ENCODE measurements at regions not wholly inside any gene's neighbourhood (a gene's known extent, or its start where the extent isn't known, plus 50 kb on each side); places are given as distances from the start of the nearest gene placed in this dataset.
"Not testable (repeated sequence)": the region's sequence is repeated elsewhere in the genome, so short reads cannot be mapped to it uniquely, and the experiment has no call there.

DNA sequence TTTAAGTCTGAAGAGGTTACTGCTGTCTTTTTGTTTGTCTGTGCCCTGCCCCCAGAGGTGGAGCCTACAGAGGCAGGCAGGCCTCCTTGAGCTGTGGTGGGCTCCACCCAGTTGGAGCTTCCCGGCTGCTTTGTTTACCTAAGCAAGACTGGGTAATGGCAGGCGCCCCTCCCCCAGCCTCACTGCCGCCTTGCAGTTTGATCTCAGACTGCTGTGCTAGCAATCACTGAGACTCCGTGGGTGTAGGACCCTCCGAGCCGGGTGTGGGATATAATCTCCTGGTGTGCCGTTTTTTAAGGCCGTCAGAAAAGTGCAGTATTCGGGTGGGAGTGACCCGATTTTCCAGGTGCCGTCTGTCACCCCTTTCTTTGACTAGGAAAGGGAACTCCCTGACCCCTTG, 499.3 kb upstream of the GRAMD2B start:
- DNase-seq (ENCODE audit: low read depth in 2 of 2): not testable (repeated sequence)

DNA sequence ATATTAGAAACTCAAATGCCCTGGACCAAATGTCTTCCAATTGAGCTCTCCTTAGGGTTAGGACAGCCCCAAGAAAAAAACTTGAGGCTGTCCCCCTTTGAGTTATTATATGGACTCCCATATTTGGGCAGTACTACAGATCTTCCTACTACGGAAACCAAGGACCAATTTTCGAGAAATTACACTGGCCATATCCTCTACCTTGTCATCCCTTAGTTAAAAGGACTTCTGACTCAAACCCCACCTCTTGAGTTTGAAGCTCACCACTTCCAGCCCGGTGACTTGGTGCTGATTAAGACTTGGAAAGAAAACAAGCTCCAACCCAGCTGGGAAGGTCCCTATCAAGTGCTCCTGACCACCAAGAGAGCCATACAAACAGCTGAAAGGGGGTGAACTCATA, 497.0 kb upstream of the GRAMD2B start:
- no peak for DNase-seq (ENCODE audit: low read depth in 2 of 2)

DNA sequence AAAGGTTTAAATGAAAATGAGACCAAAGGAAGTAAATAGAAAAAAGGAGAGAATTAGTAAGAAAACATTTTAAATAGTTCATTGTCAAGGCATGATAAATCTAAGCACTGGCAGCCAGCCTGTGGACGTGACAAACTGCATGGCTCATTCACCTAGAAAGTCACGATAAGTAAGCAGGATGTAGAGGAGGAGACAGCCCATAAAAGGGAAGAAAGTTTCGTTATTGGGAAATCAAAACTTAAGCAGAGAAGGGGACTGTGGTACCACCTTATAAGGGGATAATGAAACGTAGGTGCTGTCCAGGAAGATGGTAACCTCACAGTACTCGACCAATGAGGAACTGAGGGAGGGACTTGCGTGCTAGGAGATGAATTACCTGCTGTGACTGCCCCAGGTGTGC, 494.5 kb upstream of the GRAMD2B start:
- no peak for DNase-seq (ENCODE audit: low read depth in 2 of 2)

DNA sequence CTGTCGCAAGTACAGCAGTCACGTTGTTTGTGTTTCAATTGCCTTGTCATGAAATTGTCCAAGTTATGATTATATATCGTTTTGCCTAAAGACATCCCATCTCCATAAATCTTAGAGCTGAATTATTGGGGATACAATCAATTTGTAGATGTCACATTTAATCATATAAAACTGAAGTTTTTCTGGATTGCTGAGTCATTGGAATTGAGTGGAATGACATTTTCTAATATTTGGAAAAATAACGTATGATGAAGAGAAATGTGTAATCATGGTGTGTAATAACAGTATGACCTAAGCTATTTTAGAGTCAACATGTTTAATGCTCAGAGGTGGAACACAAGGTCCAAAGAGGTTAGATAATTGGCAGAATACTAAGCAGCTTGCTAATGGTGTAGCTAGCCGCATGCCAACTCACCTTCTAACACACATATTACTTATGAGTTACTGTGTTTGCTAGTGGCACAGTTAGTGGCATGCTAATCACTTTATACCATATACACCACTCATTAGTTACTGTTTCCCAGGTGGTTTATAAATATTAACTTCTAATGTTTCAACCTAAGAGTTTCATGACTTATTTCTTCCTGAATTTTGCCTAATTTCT, 473.1 kb upstream of the GRAMD2B start:
- no peak for DNase-seq (ENCODE audit: low read depth in 2 of 2)

DNA sequence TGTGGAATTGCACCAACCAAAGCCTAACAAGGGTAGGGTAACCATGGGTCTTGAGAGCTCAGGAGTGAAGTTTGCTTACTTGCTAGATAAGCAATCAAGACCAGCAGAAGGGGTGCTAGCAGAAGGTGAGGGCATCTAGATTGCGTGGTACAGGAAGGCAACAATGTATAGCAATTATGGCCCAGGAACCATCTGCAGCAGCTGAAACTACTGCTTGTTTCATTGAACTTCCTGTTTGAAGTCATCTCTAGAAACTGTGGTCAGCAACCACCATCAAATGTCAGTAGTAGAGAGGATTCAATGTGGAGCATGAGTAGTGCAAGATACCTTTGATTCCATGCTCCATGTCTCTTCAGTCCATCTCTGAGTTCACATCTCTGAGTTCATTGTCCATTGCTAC, 462.1 kb upstream of the GRAMD2B start:
- no peak for DNase-seq (ENCODE audit: low read depth in 2 of 2)

DNA sequence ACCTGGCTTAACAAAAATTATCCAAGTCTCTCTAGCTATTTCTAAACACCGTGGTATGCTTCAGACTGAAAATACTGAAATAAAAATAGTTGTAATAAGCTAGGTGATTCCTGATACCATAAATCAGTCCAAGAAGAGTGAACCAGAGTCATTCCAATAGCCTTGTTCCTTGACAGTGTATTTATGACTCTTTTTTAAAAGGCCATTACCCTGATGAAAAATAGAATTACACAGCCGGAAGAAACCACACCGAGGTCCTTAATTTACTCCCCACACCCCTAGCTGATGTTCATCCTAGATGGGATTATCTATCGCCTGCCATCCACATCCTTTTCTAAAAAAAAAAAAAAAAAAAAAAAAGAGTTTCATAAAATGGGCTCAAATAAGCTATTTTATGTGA, 457.6 kb upstream of the GRAMD2B start:
- no peak for DNase-seq (ENCODE audit: low read depth in 2 of 2)

DNA sequence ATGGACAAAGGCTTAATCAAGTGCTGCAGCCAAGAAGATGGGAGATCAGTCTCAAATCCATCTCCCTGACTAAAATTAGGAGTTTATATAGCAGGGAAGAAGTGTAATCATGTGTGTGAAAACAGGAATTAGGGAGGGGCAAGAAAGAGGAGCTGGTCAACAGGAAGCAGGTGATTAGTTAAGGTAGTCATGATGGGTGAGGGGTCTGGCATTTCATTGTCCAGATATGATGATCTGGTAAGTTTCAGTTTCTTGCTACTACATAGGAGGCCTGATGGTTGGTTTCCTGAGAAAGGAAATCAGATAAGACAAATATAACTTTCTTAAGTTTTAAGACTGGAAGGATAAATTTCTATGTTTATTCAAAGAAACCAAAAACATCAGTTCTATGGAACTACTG, 455.6 kb upstream of the GRAMD2B start:
- DNase-seq (ENCODE audit: low read depth in 2 of 2): no peak

DNA sequence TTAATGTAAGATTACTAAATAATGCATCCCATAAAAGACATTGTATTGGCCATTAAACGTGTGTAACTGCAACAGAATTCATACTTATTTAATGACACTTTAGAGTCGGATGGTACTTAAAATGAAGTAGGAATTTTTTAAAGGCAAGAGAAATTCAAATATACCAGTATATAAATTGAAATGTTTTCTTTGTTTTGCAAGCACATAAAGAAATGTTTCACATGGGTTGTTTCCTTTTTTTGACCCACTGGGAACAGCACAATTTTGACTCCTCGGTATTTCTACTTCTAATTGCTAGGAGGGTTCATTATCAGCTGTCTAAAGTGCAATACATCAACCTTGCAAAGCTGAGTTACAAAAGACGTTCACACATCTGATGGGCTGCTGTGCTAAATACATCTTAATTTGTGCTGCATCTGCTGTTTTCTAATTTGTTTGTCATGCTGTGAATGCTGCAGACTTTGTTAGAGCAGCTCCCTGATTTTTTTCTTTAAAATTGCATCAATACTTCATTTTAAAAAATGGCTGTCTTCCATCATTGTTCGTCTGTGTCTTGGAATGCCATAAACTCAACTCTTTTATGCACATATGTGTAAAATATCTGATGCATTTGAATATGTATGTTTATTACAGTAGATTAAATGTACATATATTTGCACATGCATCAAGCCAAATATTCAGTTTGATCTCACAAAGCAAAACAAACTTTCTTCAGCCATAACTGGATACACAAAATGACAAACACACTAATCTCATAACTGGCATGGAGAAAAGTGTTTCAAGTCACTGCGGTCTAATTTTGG, 454.0 kb upstream of the GRAMD2B start:
- DNase-seq (ENCODE audit: low read depth in 2 of 2): no peak

DNA sequence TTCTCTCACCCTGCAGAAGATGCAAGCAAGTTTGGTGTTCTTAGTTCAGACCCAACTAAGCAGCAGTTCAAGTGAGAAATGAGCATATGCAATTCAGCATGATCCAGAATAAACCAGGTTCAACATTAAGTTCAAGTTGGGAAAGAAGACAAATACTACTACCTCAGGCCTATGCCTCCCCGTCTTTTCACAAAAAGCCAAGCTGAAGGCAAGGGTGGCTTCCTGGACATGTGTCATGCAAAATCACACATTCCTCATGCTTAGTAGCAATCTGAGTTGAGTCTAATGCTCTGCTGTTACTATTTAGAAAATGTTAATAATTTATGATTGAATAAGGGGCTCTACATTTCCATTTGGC, 453.4 kb upstream of the GRAMD2B start:
- DNase-seq (ENCODE audit: low read depth in 2 of 2): no peak

DNA sequence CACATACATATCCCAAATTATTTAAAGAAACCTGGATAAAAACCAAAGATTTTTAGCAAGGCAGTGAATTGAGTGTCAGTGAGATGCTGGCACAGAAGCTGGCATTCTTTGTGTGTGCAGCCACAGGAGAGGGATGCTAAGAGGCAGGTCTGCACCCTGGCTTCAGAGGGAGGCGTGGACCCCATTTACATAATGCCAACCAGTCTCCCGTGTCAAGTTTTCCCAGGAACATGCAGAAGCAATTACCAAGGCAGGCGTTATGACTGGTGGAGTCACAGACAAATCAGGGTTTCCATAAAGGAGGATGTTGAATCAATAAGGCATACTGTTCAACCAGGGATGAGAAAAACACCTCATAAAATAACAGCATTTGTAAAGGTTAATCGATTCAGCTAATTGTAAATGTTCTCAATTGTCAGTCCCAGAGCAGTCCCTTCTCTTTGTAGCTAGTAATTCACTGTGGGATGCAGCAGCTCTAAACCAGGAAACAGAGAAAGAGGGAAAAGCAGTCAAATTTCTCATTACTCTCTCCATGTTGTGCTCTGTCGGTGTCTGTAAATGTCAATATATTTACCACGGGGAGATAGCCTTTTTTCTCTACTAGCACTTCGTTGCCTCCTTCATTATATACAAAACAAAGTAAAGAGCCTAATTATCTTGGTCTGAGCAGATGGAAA, 452.4 kb upstream of the GRAMD2B start:
- DNase-seq (ENCODE audit: low read depth in 2 of 2): no peak

DNA sequence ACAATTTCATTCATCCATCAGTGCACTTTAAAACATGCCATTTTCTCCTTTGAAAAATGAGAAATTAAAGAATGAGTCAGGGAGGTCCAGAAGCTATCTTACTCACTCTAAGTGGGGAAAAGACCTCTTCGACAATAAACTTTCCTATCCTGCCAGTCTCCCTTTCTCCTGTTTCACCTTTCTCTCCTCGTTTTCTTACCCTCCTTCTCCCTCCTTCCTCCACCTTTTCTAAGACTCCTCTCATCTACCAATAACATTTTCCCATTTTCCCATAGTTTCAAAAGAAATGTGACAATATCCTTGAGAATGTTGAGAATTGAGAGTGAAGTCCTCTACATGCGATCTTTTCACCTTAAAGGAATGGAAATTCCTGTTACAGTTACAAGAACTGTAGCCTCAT, 450.5 kb upstream of the GRAMD2B start:
- no peak for DNase-seq (ENCODE audit: low read depth in 2 of 2)

DNA sequence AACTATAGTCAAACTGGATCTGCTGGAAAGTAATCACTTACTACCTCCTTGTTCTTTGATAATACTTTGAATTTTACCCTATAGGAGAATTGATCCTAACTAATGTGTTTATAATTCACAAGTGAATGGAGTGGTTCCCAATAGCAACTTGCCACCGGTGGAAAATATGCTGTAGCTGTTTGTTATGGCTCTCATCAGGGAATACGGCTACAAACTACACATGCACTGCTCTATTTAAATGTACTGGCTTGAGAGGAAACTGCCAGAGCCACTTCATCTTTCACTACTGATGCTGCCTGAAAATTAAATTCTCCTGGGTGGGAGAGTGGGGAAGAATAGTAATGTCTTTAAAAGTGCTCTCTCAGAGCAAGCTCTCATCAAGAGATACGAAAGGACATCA, 448.5 kb upstream of the GRAMD2B start:
- DNase-seq (ENCODE audit: low read depth in 2 of 2): no peak

DNA sequence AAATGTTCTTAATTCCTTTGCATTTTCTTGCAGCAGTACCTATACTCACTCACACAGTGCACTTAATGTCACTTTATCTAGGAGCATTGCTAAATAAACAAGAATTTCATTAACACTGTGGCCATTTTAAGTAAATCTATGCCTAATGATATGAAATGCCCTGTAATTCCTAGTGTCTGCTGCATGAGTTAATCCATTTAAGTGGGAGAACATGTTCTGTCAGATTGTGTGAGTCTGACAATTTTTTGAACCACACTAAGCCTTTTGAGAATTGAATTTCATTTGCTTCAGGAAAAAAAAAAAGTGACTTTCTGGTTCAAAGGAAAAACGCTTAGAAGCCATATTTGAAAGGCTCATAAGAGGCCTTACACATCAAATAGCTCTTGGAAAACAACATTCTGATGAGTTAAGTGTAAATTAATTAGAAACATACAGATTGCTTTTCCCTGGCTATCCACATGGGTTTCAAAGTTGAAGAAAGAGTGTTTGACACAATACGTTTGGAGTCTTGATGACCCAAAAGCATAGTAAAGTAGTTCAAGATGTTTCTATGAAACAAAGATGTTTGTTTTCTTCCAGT, 446.7 kb upstream of the GRAMD2B start:
- DNase-seq (ENCODE audit: low read depth in 2 of 2): no peak

DNA sequence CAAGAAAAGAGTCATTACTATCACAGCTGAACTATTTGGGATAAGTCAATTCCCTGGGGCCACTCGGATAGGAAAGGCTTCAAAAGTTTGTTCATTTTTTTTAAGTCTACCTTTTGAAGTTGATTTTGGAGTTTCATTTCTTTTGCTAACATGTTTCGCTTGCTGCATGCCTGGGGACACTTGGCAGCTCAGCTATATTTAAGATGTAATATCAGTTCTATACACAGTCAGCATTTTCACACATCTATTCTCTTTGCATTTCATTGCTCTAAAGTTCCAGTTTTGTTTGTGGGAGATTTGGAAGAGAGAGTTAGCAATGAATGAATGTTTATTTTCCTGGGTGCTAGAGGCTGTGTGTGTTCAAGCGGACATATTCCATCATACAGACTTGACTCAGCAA, 445.2 kb upstream of the GRAMD2B start:
- DNase-seq (ENCODE audit: low read depth in 2 of 2): no peak

DNA sequence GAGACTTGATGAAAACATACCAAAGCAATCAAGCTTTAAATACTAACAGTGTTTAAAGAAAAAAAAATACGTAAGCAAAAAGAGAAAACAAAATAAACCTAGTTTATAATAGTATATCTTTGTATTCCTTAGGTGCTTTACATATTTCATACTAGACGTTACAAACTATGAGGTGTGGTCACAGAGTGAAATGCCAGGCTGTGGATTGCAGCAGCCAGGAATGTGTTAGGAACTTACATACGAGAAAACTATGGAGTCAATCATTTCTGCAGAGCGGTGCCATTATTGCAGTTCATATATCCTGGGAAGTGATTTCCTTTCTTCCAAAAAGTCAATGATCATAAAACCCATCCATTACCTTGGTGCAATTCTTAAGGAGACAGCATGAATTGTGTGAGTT, 443.6 kb upstream of the GRAMD2B start:
- DNase-seq (ENCODE audit: low read depth in 2 of 2): no peak

DNA sequence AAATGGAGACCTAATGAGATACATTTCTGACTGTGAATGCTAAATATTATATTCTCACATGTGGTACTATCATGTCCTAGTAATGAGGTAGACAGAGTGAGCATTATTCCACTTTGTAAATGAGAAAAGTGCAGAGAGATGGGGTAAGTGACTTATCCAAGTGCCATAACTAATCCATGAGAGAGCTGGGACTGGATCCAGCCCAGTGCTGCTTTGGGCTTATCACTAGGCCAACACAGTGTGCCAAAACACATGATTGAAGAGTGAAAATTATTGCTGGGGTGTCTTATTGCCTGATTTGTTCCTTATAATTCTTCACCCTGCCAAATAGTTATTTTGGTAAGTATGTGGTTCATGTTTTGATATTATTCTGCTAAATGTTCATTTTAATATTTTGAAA, 442.2 kb upstream of the GRAMD2B start:
- DNase-seq (ENCODE audit: low read depth in 2 of 2): no peak

DNA sequence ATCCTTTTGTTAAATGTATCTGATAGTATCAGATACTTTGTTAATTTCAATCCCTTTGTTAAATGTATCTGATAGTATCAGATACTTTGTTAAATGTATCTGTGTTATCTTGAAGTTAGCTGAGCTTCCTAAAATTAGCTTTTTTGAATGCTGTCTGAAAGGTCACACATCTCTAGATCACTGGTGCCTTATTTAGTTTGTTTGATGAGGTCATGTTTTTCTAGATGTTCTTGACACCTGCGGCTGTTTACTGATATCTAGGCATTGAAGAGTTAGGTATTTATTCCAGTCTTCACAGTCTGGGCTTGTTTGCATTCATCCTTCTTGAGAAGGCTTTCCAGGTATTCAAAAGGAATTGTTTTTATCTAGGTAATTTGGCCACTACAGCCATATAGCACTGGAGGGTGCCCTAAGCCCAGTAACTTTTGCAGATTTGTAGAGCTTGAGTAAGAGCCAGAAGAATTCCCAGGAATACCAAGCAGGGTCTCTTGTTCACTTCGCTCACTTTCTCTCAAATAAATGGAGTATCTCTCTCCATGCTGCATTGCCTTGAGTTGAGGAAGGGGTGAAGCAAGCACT, 435.4 kb upstream of the GRAMD2B start:
- no peak for DNase-seq (ENCODE audit: low read depth in 2 of 2)

DNA sequence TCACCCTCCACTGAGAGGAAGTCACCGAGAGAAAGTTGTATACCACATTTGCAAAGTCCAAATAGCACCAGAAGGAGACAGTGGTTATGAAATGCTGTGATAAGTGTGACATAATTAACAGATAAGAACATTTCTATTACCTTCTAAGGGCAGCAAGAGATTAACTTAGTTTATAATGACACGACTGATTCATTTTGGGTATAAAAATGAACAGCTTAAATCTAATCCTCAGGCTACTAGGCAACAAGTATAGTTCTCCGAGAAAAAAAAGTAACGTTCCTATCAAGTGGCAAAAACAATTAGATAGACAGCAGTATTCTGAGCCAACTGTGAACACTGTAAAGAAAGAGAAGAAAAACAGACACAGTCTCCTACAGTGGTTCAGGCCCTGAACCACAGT, 431.2 kb upstream of the GRAMD2B start:
- no peak for DNase-seq (ENCODE audit: low read depth in 2 of 2)

DNA sequence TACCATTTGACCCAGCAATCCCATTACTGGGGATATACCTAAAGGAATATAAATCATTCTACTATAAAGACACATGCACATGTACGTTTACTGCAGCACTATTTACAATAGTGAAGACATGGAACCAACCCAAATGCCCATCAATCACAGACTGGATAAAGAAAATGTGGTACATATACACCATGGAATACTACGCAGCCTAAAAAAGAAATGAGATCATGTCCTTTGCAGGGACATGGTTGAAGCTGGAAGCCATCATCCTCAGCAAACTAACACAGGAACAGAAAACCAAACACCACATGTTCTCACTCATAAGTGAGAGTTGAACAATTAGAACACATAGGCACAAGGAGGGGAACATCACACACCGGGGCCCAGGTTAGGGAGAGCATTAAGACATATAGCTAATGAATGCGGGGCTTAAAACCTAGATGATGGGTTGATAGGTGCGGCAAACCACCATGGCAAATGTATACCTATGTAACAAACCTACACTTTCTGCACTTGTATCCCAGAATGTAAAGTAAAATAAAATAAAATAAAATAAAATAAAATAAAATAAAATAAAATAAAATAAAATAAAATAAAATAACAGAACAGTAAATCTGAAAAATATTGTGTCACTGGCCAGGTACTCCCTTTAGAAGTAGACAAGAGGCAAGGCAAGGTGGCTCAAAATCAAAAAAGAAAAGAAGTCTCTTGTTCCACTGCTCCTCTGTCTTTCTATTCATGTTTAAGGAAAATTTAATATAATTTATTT, 423.8 kb upstream of the GRAMD2B start:
- not testable (repeated sequence) for DNase-seq (ENCODE audit: low read depth in 2 of 2)

DNA sequence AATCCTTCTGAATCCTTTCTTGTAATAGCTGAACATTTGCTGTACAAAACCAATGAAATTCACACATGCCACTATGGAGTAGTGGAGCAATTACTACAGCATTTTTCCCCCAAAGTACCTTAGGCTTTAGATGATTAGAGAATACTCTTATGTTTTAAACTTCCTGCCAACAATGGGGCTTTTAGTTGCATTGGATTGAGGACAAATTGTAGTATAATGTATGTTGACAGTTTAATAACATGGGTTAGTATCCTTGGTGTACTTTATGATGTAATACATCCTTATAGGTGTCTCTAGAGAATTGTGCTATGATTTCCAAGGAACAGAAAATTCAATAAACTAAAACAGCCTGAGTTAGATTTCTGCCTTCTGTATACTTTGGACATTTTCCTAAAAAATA, 422.7 kb upstream of the GRAMD2B start:
- DNase-seq (ENCODE audit: low read depth in 2 of 2): no peak

DNA sequence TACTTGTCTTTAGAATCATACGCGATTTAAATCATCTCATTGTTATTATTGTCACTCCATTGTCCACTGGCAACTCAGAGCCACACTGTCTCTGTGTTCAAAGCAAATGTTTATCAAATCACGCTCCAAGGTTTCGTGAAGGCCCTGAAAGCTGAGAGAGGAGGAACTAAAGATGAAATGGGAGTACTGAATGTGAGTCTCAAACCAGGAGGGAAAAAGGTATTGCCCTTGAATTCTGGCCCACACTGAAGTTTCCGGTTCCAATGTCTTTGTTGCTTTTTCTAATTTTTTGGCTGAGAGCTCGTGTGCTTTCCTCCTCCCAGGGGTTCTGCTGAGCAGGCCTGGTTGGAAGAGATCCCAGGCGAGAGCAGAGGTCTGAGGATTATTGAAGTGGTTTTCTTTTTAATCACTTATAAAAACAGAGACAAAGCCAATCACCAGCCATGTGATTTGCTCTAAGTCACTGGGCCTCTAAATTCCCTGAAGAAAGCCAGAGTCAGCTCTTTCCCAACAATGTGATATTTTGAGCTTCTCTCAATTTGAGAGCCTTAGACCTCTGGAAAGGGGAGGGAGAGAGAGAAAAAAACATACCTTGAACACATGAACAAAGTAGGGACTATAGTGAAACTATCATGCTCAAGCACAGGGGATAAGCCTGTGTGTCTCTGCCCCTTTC, 420.8 kb upstream of the GRAMD2B start:
- DNase-seq (ENCODE audit: low read depth in 2 of 2): no peak
